GM18907 (cell line): ENCODE measurements at regions not wholly inside any gene's neighbourhood (a gene's known extent, or its start where the extent isn't known, plus 50 kb on each side); places are given as distances from the start of the nearest gene placed in this dataset.
"Not testable (repeated sequence)": the region's sequence is repeated elsewhere in the genome, so short reads cannot be mapped to it uniquely, and the experiment has no call there.

Experiments
- ATAC-seq: cut with Tn5 transposase; IDR thresholded peaks from one replicate; pipeline ENCODE4 v1.9.1; 2021; ENCODE audit warnings: mild to moderate bottlenecking, moderate library complexity; ENCODE audit not compliant: unreplicated experiment

DNA sequence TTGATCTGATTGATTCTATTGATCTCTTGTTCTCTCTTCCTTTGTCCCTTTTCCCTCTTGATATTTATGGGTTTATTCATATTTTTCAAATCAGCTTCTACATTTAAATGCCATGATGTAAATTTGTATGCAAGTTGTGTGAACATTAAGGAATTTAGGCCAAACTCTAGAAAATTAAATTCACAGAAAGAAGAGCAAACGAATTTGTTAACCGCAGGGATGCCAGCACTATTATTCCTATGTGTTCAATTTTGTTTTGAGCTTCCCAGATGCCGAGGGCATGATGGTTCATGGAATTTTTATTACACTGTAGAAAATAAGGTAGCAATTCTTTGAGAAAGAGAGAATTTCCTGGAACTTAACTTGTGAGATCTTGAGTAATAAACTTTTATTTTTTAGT is 220.9 kb downstream of the BUB3 start:
- ATAC-seq, result no peak

GRCh38 chr10:123375738-123376137 is 221.5 kb downstream of the BUB3 start:
- no peak for ATAC-seq

- no peak for ATAC-seq
Measured at GRCh38 chr10:123377883-123378282, 223.7 kb downstream of the BUB3 start.

DNA sequence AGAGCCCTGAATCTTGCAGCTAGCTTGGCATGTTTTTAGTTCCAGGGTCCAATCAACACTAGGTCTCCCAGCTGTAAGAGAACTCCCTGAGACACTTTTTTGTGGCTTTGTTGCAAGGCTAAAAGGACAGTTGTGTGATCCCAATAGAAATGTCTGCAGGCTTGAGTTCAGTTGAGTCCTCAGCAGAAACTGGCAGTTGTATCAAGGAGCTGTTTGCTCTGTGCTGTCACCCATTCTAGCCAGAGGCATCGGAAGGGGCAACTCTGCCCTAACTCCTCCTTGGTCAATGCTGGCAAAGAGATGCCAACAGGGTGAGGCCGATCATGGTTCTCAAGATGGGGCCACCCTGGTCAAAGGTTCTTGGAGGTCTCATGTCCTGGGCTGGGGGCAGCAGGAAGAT is 224.1 kb downstream of the BUB3 start:
- no peak for ATAC-seq

DNA sequence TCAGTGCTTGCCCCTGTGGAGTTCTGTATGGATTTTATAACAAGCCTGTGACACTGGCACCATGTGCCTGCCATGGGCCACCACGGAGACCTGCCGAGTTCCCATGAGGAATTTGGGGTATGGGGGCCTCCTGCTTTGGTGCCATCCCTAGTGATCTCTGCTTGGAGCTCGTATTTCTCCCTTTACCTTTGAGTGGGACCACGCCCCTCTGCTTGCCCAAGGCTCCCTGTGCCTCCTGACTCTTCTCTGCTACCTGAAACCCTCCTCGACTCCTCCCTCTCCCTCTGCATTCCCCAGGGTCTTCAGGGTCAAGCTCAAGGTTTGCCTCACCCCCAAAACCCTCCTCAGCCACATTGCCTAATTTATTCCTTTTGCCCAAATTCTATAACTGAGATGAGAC is 225.0 kb downstream of the BUB3 start:
- no peak for ATAC-seq

GRCh38 chr10:123380491-123381085 is 226.4 kb downstream of the BUB3 start:
- ATAC-seq, result no peak

DNA sequence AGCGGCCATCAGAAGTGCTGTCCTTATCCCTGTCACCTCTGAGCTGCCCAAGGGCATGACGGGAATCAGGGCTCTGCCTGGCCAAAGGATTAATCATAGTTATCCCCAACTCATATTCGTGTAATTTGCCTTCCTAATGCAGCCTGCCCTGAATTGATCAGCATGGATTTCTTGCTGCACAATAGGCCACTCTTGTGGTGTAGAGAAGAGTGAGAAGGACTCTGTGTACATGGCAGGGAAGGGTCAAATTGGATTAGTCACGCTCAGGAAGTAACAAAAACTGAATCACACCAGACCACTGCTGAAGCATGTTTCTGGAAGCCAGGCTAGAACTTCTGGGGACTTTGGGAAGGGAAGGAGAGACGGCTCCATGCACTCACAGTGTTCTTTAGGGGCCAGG is 227.0 kb downstream of the BUB3 start:
- ATAC-seq, result no peak

- ATAC-seq, result no peak
Measured at GRCh38 chr10:123382491-123382890, 228.3 kb downstream of the BUB3 start.

- no peak for ATAC-seq
Measured at GRCh38 chr10:123385508-123386080, 231.4 kb downstream of the BUB3 start.

DNA sequence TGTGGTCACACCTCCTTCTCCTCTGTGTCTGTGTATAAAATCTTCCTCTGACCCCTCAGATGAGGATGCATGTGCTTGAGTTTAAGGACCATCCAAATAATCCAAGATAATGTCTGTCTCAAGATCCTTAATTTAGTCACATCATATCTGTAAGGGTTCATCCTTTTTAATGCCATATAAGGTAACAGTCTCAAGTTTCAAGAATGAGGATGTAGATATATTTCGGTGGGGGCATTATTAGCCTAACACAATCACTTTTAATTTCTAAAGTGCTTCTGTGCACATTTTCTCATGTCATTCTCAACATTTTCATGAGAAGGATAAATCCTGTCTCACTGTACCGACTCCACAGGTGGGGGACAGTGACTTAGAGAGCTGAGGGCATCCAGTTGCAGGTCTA is 235.3 kb downstream of the BUB3 start:
- no peak for ATAC-seq

- no peak for ATAC-seq
Measured at GRCh38 chr10:123390332-123390731, 236.1 kb downstream of the BUB3 start.

DNA sequence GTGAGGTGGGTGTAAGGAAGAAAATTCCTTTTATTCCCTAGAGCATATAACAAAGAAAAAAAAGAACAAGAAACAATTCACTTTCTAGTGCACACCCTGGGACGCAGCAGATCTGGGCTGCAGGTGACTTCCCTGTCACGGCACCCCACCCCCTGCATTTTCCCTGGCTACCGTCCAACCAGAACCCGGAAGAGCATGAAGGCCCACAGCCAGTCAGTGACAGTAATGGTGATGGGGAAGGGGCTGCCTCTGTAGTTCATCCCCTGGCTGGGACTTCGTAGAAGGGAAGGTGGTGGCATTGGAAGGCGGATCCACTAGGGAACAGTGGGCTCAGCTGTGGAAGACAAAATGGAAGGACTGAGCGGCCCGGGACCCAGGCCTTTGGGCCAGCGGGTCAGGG is 236.7 kb downstream of the BUB3 start:
- ATAC-seq, result no peak

DNA sequence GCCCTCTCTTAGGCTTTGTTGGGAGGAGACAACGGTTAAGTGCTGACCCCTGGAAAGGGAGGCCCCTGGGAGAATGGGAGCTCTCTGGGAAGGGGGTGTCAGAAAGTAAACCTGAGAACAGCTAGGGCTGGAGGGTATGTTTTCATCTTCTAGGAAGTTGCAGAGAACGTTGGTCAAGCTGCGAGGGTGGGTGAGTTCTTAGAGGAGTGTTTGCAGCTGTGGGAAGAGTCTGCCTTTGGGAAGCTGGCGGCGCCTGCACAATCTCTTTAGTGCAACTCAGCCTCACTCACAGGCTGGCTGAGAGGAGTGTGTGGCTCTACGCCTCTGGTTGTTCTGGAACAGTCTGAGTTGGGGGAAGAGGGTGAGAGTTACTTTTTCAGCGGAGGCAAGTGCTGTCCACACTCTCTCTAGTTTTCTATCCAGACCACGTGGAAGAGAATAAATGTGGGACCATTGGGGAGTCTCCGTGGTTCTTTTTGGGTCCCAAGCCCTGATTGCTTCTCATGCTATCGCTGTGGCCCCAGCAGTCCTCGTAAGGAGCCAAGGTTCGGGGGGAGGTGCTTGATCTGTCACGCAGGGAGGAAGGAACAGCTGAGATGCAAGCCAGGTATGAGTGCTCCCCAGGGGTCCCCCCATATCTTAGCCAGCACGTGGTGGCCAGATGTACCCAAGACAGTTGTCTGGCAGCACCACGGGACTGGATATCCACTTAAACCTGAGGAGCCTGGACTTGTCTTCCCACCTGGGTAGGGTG is 237.2 kb downstream of the BUB3 start:
- peak; percentile 43 for ATAC-seq

DNA sequence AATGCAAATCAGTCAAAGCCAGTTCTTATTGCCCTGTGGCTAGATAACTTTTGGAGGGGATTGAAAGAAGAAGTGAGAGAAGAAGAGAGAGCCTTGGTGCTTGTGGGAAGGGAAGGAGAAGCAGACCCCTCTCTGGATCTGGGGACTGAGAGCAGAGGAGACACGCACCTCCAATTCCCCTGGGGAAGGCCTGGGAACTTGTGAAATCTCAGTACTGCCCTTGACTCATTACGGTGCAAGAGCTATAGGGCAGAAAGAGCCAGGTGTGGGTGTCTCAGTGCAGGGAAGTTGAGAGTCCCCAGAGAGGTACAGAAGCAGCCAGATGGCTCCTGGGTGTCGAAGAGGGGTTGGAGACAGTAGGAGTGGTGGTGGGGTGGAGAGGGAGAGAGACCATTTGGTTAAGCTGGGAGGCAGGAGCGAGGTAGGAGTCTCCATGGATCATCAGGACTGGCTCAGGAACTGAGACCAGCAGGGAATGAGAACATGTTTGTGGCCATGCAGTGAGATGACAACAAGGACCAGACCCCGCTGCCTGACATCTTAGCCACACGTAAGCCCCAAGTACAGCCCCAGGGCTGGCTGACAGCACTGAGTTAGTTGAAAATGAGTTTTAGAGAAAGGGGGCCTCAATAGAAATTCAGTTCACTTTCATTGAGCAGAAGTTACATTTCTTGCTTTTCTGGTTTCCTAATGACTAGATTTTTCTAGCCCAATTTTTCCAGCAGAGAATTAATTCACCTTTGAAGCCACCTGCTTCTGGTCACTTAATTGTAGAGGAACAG is 238.2 kb downstream of the BUB3 start:
- ATAC-seq, result peak; percentile 93

DNA sequence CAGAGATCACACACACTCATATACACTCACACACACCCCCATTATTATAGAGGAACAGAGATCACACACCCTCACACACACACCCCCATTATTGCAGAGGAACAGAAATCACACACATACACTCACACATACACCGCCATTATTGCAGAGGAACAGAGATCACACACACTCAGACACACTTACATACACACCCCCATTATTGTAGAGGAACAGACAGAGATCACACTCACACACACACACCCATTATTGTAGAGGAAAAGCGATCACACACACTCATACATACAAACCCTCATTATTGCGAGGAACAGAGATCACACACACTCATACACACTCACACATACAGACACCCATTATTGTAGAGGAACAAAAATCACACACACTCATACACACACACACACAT is 239.0 kb downstream of the BUB3 start:
- ATAC-seq, result no peak

GRCh38 chr10:123394382-123394781 is 240.2 kb downstream of the BUB3 start:
- ATAC-seq, result no peak

DNA sequence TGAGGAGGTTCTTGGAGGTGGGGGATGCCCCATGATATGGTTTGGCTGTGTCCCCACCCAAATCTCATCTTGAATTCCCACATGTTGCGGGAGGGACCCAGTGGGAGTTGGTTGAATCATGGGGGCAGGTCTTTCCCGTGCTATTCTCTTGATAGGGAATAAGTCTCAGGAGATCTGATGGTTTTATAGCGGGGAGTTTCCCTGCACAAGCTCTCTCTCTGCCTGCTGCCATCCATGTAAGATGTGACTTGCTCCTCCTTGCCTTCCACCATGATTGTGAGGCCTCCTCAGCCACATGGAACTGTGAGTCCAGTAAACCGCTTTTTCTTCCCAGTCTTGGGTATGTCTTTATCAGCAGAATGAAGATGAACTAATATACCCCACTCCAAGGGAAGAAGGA is 241.0 kb downstream of the BUB3 start:
- not testable (repeated sequence) for ATAC-seq

DNA sequence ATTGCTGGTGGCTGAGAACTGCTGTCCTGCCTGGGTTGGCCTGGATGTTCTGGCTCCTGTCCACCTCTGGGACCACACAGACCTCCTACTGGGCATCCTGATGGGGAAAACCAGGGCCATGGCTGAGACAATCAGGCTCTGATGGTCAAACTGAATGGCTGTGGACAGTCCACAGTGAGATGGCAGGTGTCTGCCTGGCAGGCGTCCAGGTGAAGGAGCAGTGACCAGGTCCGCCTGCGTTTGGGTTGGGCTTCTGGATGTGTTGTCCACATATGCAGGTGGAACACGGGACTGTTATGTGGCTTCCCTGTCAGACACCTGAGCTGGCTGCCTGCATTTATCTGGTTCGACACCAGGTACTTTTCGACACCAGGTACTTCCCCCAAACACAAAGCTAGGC is 241.7 kb downstream of the BUB3 start:
- ATAC-seq, result no peak

DNA sequence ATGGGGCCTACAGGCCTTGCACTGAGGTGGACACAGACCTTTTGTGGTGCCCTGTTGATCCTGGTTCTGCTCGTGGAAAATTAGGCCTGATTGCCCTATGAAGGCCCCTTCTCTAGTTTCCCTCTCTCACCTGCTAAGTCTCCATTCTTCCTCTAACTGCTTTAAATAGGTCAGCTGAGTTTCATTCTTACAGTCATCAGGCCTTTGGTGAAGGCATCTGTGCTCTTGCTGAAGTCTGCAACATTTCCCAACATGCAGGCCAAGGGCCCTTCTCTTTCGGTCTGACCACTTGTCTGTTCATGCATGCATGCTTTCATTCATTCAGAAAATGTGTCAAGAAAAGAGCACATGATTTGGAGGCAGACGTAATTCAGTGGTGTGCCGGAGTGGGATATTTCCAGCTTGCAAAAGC is 244.0 kb downstream of the BUB3 start:
- peak; percentile 78 for ATAC-seq

- ATAC-seq, result no peak
Measured at GRCh38 chr10:123398756-123399155, 244.6 kb downstream of the BUB3 start.

DNA sequence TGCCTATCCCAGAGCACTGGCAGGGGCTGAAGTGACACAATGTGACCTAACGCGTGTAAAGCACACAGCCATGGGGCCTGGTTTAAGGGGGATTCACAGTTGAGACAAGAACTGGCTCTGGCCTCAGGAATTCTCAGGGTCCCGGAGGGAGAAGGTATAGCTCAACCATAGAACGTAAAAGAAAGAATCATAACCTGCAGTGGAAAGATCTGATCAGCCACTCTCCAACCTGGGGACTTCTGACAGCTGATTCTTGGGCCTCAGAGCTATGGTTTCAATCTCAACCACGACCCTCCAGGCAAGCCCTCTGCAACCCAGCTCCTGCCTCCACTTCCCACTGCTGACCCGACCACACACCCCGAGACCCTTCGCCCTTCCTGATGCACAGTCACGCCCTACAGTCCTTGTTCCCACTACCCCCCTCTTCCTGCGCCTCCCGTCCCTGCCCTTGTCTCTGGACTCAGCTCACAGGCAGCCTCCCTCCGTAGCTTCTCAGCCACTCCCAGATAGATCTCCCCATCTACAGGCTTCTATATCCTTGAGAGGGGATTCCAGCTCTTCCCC is 245.2 kb downstream of the BUB3 start:
- no peak for ATAC-seq
